GM12801 (cell line): ENCODE measurements at regions not wholly inside any gene's neighbourhood (a gene's known extent, or its start where the extent isn't known, plus 50 kb on each side); places are given as distances from the start of the nearest gene placed in this dataset.

ENCODE experiments used
- TF ChIP-seq, protein P1 (sequence below): IDR thresholded peaks from one replicate; pipeline ENCODE4 v1.5.1; 2011; ENCODE audit warnings: control low read depth; ENCODE audit not compliant: insufficient read length; ENCODE audit errors: extremely low read depth

DNA sequence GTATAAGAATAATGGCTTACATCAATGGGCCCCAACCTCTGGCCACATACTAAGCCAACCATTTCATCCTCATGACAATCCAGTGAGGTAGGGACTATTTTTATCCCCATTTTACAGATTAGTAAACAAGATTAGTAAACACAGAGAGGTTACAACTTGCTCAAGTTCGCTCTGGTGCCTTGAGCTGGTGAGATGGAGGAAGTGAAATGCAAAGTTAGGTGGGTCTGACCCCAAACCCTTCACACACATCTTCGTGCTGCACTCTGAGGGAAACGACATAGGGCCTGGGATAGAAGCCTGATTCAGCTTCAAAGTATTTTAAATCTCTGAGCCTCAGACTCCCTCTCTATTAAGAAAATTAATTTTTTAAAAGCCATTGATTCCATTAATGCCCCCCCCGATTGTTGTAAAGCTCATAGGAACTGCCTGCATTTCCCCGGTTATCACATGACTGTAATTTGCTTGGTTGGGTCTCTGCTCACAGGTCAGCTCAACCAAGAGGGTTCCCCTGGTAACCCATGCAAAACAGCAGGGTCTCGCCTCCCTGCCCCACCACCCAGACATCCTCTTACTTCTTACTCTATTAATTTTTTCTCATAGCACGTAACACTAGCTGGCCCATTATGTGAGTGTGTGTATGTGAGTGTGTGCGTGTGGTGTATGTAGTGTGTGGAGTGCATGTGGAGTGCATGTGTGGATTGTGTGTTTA lies 221.2 kb downstream of the MAFB start:
- TF ChIP-seq, protein P1, sequence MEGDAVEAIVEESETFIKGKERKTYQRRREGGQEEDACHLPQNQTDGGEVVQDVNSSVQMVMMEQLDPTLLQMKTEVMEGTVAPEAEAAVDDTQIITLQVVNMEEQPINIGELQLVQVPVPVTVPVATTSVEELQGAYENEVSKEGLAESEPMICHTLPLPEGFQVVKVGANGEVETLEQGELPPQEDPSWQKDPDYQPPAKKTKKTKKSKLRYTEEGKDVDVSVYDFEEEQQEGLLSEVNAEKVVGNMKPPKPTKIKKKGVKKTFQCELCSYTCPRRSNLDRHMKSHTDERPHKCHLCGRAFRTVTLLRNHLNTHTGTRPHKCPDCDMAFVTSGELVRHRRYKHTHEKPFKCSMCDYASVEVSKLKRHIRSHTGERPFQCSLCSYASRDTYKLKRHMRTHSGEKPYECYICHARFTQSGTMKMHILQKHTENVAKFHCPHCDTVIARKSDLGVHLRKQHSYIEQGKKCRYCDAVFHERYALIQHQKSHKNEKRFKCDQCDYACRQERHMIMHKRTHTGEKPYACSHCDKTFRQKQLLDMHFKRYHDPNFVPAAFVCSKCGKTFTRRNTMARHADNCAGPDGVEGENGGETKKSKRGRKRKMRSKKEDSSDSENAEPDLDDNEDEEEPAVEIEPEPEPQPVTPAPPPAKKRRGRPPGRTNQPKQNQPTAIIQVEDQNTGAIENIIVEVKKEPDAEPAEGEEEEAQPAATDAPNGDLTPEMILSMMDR: no peak

DNA sequence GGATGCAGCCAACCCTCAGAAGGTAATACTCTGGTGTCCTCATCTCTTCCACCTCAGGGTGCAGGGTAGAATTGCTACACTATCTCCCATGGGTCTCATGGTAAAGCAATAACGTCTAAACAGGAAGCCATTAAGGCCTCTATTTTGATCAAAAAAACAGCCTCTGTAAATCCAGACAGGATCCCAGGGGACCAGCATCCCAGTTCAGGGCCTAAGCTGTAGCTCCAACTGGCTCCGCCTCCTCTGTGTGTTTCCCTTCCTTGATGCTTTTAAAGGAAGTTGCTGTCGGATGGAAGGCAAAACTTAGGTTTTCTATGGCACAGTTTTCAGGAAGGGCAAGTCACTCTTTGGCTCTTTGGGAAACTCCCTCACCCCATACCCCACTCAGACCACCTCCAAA lies 222.0 kb downstream of the MAFB start:
- TF ChIP-seq, protein P1: no peak

DNA sequence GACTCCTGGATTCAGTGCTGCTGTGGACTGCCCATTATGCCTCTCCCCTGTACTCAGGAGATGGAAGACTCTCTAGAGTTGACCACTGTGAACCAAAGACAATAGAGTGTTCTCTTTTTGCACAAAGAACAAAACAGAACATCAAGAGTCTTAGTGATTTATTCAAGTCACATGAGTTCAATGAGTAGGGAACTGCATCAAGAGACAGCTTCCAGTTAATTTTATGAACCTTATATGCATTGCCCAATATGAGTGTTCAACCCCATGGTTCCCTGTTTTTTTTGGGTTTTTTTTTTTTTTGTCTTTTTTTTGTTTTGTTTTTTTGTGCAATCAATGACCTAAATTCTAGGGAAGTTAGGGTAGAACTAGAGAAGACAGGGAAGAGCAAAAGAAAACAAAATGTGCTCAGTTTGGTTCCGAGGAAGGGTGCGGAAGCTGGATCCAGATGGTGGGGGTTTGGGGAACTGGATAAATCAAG lies 224.3 kb downstream of the MAFB start:
- TF ChIP-seq, protein P1: no peak

DNA sequence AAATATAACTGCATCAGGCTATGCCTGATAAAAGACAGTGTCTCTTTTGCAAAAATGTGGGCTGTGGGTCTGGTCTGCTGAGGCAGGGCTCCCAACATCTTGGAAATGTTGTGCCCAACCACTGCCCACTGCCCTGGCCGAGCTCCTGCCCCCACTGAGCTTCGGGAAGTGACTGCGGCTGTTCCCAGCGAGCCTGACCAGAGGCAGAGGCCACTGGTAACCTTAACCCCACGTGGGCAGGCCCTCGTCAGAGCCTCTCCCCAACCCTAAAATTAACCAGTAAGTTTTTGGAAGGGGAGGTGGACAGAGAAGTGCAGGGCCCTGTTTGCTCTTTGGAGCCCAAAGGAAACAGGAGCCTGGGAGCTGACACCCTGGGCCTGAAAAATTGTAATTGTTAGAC lies 225.9 kb downstream of the MAFB start:
- TF ChIP-seq, protein P1: no peak

DNA sequence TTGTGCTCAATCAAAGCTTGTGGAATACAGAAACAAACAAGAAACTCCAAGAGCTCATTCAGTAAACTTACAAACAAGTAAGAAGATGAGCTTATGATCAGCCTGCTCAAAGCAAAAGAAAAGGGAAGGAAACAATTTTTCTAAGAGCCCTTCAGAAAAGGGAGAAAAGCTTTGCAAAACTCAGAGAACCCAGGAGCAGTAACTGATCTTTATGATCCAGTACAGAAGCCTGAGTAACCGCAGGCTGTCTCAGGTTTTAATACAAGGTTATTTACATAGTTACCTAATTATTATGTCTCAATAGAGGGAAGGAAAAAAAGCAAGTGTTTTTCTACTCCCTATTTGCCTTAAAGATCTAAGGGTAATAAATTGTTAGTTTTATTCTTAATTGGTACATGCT lies 226.5 kb downstream of the MAFB start:
- TF ChIP-seq, protein P1: no peak

DNA sequence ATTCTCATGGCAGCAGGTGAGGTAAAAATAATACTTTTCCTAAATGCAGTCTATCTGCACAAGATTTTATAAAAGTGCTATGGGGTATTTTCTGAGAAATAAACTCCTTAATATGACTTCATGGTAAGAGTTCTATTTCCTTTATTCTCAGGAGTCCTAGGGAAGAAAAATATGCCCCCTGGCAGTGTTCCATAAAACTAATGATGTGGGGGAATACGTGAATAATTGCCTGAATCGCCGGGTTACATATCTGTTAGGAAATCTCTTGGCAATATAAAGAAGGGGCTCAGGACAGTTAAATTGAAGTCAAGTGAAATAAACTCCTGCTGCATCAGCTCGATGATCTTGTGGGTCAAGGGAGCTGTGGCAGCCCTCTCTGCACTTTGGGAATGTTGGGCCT lies 229.7 kb downstream of the MAFB start:
- TF ChIP-seq, protein P1: no peak

DNA sequence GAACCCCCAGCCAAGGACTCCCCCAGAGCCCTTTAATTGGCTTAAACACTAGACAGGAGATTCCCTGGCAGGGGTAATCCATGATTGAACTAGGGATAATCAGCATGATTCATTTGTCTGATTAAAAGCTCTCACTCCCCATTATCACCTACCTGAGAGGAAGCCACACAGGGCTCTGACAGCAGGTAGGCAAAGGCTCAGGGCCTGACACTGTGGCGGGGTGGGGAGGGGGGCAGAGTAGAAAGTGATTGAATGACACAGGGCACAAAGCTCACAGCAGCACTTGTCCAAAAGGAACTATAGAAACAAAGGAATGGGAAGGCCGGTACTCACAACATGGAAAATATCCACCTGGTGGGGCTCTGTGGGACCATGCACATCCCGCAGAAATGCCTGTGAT lies 231.6 kb downstream of the MAFB start:
- TF ChIP-seq, protein P1: no peak
